HG03571 (cell line): ENCODE measurements at regions not wholly inside any gene's neighbourhood (a gene's known extent, or its start where the extent isn't known, plus 50 kb on each side); places are given as distances from the start of the nearest gene placed in this dataset.
"Not testable (repeated sequence)": the region's sequence is repeated elsewhere in the genome, so short reads cannot be mapped to it uniquely, and the experiment has no call there.

Experiments used
- ATAC-seq: cut with Tn5 transposase; IDR thresholded peaks from one replicate; pipeline ENCODE4 v1.9.1; 2021; ENCODE audit not compliant: unreplicated experiment

- ATAC-seq: no peak
Observed at GRCh38 chr2:234898534-234899053, 53.2 kb upstream of the SH3BP4 start.

- ATAC-seq: not testable (repeated sequence)
Observed at GRCh38 chr2:234888442-234888841, 63.4 kb upstream of the SH3BP4 start.

- ATAC-seq: no peak
Observed at GRCh38 chr2:234887195-234887594, 64.6 kb upstream of the SH3BP4 start.

- no peak for ATAC-seq
Observed at GRCh38 chr2:234885886-234886285, 65.9 kb upstream of the SH3BP4 start.

- ATAC-seq: no peak
Observed at GRCh38 chr2:234885118-234885517, 66.7 kb upstream of the SH3BP4 start.

- ATAC-seq: no peak
Observed at GRCh38 chr2:234884591-234884990, 67.2 kb upstream of the SH3BP4 start.

GRCh38 chr2:234881413-234882241 is 70.2 kb upstream of the SH3BP4 start:
- ATAC-seq: no peak

GRCh38 chr2:234880551-234881211 is 71.1 kb upstream of the SH3BP4 start:
- ATAC-seq: no peak

- ATAC-seq: no peak
Observed at GRCh38 chr2:234879671-234880455, 72.0 kb upstream of the SH3BP4 start.

GRCh38 chr2:234876621-234877020 is 75.2 kb upstream of the SH3BP4 start:
- ATAC-seq: not testable (repeated sequence)

- ATAC-seq: no peak
Observed at GRCh38 chr2:234874347-234875046, 77.3 kb upstream of the SH3BP4 start.

GRCh38 chr2:234873828-234874173 is 78.0 kb upstream of the SH3BP4 start:
- ATAC-seq: no peak

- no peak for ATAC-seq
Observed at GRCh38 chr2:234873103-234873827, 78.6 kb upstream of the SH3BP4 start.

GRCh38 chr2:234869969-234870368 is 81.8 kb upstream of the SH3BP4 start:
- ATAC-seq: no peak

GRCh38 chr2:234869164-234869563 is 82.7 kb upstream of the SH3BP4 start:
- no peak for ATAC-seq

GRCh38 chr2:234867882-234868285 is 83.9 kb upstream of the SH3BP4 start:
- ATAC-seq: no peak

- no peak for ATAC-seq
Observed at GRCh38 chr2:234865586-234865985, 86.2 kb upstream of the SH3BP4 start.

GRCh38 chr2:234865040-234865439 is 86.8 kb upstream of the SH3BP4 start:
- ATAC-seq: no peak

- no peak for ATAC-seq
Observed at GRCh38 chr2:234864506-234864905, 87.3 kb upstream of the SH3BP4 start.
